Natural killer cell (primary cell): ENCODE measurements at regions not wholly inside any gene's neighbourhood (a gene's known extent, or its start where the extent isn't known, plus 50 kb on each side); places are given as distances from the start of the nearest gene placed in this dataset.

ENCODE experiments used
- ATAC-seq, 3 donors: fragments of 150-1000 bp in 2 of 3; fragments of 200-7000 bp in 1 of 3; cut with Tn5 transposase; 1 replicate in 1 of 3; 2 replicates in 2 of 3; pipeline ENCODE4 v1.10.0; 2021; ENCODE audit warnings: mild to moderate bottlenecking in 2 of 3, moderate library complexity in 2 of 3
- DNase-seq, 2 donors: peaks; one replicate each; pipeline versions ENCODE4 v3.0.0 to v3.0.0-alpha.2; 2013 to 2021; ENCODE audit warnings: mixed read lengths in 1 of 2
- H3K27ac ChIP-seq: one replicate; pipeline ENCODE4 v1.5.1; 2013; ENCODE audit warnings: mild to moderate bottlenecking, low read length
- H3K27me3 ChIP-seq: one replicate; pipeline ENCODE4 v1.6.1; 2013; ENCODE audit warnings: low read length; ENCODE audit not compliant: control insufficient read depth, insufficient read depth
- H3K36me3 ChIP-seq: one replicate; pipeline ENCODE4 v1.6.1; 2013; ENCODE audit warnings: low read length; ENCODE audit not compliant: control insufficient read depth, insufficient read depth
- H3K4me1 ChIP-seq: one replicate; pipeline ENCODE4 v1.6.1; 2013; ENCODE audit warnings: low read length; ENCODE audit not compliant: control insufficient read depth, insufficient read depth
- H3K4me3 ChIP-seq: one replicate; pipeline ENCODE4 v1.5.1; 2013; ENCODE audit warnings: low read length
- H3K9me3 ChIP-seq: one replicate; pipeline ENCODE4 v1.6.1; 2013; ENCODE audit warnings: low read length; ENCODE audit not compliant: control insufficient read depth, insufficient read depth
- H3K27ac Mint-ChIP-seq, 2 donors: one replicate each; pipeline ENCODE4 v1.8.0; 2022; ENCODE audit warnings: mild to moderate bottlenecking in 2 of 2, mixed read lengths in 2 of 2, moderate library complexity in 1 of 2
- H3K27me3 Mint-ChIP-seq, 2 donors: one replicate each; pipeline ENCODE4 v1.8.0; 2022; ENCODE audit warnings: low read depth in 2 of 2, mixed read lengths in 2 of 2
- H3K36me3 Mint-ChIP-seq: one replicate; pipeline ENCODE4 v1.8.0; 2022; ENCODE audit warnings: mixed read lengths
- H3K4me1 Mint-ChIP-seq, 2 donors: one replicate each; pipeline ENCODE4 v1.8.0; 2022; ENCODE audit warnings: mixed read lengths in 2 of 2
- H3K4me3 Mint-ChIP-seq: one replicate; pipeline ENCODE4 v1.8.0; 2022; ENCODE audit warnings: mild to moderate bottlenecking, moderate library complexity, mixed read lengths
- H3K9me3 Mint-ChIP-seq, 2 donors: one replicate each; pipeline ENCODE4 v1.8.0; 2022; ENCODE audit warnings: mixed read lengths in 2 of 2
- WGBS: methylation state at CpG from one replicate; pipeline ENCODE4 v1.1.7; 2013; ENCODE audit warnings: missing lambda C conversion rate; ENCODE audit not compliant: insufficient coverage; 5-methylcytosine and 5-hydroxymethylcytosine counted together
- intact Hi-C: fragments of 100-400 bp; cut with micrococcal nuclease; formaldehyde crosslinking; loops from one replicate; pipeline ENCODE4 v1.14.2; 2022
- TF ChIP-seq, protein P1 (sequence below): fragments of 200-600 bp; IDR thresholded peaks from one replicate; pipeline ENCODE4 v1.8.0; 2022; ENCODE audit warnings: antibody characterized with exemption

DNA sequence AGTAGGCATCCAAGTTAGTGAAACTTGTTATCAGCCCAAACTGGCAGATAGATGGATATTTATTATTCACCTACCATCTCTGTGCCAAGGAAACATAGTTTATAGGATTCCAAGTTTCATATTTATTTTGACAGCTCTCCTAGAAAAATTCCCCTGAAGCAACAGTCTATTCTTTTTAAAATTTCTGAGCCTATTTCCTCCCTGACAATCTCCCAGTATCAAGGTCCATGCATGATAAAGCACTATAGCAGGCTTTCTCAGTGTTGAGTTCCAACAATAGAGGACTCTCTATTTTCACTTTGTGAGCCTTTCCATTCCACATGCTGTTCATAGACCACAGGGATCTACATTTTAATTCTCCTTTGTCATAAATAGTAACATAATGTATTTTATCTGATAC, 312.6 kb downstream of the SLITRK6 start:
- ATAC-seq (no peak), DNase-seq (no peak)
- H3K4me3 Mint-ChIP-seq, result no peak overlapping the region
- Histone ChIP-seq H3K4me1 (no peaks in the 10 kb centered on the region), H3K4me3 (no peak overlapping the region), H3K36me3 (no peaks in the 10 kb centered on the region), H3K27ac (no peak overlapping the region), H3K27me3 (no peaks in the 10 kb centered on the region), H3K9me3 (peaks cover 8% of the 10 kb centered on the region)
- intact Hi-C loops, result no loop called here
- peaks cover 5 to 15% of the 10 kb centered on the region in 2 donors for H3K9me3 Mint-ChIP-seq
- TF ChIP-seq, protein P1, sequence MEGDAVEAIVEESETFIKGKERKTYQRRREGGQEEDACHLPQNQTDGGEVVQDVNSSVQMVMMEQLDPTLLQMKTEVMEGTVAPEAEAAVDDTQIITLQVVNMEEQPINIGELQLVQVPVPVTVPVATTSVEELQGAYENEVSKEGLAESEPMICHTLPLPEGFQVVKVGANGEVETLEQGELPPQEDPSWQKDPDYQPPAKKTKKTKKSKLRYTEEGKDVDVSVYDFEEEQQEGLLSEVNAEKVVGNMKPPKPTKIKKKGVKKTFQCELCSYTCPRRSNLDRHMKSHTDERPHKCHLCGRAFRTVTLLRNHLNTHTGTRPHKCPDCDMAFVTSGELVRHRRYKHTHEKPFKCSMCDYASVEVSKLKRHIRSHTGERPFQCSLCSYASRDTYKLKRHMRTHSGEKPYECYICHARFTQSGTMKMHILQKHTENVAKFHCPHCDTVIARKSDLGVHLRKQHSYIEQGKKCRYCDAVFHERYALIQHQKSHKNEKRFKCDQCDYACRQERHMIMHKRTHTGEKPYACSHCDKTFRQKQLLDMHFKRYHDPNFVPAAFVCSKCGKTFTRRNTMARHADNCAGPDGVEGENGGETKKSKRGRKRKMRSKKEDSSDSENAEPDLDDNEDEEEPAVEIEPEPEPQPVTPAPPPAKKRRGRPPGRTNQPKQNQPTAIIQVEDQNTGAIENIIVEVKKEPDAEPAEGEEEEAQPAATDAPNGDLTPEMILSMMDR, result no peak
- no peaks in the 10 kb centered on the region for H3K27me3 Mint-ChIP-seq
- H3K4me1 Mint-ChIP-seq, result no peaks in the 10 kb centered on the region
- no peak overlapping the region for H3K27ac Mint-ChIP-seq
- H3K36me3 Mint-ChIP-seq, result no peaks in the 10 kb centered on the region

DNA sequence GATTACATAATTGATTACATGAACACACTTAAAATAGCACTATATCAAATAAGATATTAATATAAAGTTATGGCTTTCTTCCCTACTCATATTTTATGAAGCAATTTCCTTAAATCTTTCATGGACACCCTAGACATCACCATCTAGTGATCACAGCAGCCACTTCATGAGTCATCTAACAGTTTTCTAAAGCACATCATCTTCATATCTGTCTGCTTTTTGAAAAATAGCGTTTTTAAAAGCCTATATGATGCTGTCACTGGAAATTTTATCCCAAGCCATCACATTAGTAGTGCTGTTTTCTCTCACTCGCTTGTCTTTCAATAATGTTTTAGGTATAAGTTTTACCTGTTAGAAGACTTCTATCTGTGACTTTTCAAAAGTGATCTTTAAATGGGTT, 326.1 kb downstream of the SLITRK6 start:
- intact Hi-C loops, result no loop called here
- Histone ChIP-seq H3K36me3 (no peaks in the 10 kb centered on the region), H3K4me1 (no peaks in the 10 kb centered on the region), H3K9me3 (no peaks in the 10 kb centered on the region), H3K4me3 (no peak overlapping the region), H3K27ac (no peak overlapping the region), H3K27me3 (no peaks in the 10 kb centered on the region)
- H3K36me3 Mint-ChIP-seq, result no peaks in the 10 kb centered on the region
- peaks cover 8 to 9% of the 10 kb centered on the region in 2 donors for H3K9me3 Mint-ChIP-seq
- H3K4me1 Mint-ChIP-seq, result no peaks in the 10 kb centered on the region
- TF ChIP-seq, protein P1, result no peak
- ATAC-seq, result no peak
- H3K27ac Mint-ChIP-seq, result no peak overlapping the region
- no peak overlapping the region for H3K4me3 Mint-ChIP-seq
- no peaks in the 10 kb centered on the region for H3K27me3 Mint-ChIP-seq
- 67% methylated on average over 1 of the region's 2 CpGs for WGBS
- no peak for DNase-seq

DNA sequence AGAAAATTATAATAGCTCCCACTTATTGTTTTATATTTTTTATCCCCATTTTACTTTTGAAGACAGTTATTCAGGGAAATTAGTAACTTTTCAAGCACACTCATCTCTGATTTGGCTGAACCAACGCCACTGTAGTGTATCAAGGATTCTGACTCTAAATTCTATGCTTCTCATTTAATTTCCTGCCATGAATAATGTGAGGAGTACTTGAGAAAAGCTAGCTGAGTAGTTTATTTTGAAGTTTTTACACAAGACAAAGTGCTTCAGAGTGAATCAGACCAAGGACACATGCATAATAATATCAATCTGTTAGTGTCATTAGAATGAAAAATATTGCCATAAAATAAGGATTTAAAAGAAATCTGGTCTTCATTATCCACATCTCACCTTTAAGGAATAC, 329.9 kb downstream of the SLITRK6 start:
- Histone ChIP-seq H3K9me3 (peaks cover 2% of the 10 kb centered on the region), H3K4me1 (no peaks in the 10 kb centered on the region), H3K27ac (no peak overlapping the region), H3K27me3 (no peaks in the 10 kb centered on the region), H3K36me3 (no peaks in the 10 kb centered on the region), H3K4me3 (no peak overlapping the region)
- H3K27ac Mint-ChIP-seq, result no peak overlapping the region
- intact Hi-C loops, result no loop called here
- no peak for ATAC-seq
- TF ChIP-seq, protein P1, result no peak
- H3K4me3 Mint-ChIP-seq, result no peak overlapping the region
- H3K36me3 Mint-ChIP-seq, result no peaks in the 10 kb centered on the region
- no peaks in the 10 kb centered on the region for H3K27me3 Mint-ChIP-seq
- H3K4me1 Mint-ChIP-seq, result no peaks in the 10 kb centered on the region
- no peak for DNase-seq
- no CpG with 5 or more reads among the region's 1 CpG for WGBS
- H3K9me3 Mint-ChIP-seq, result peaks cover 8 to 14% of the 10 kb centered on the region in 2 donors

DNA sequence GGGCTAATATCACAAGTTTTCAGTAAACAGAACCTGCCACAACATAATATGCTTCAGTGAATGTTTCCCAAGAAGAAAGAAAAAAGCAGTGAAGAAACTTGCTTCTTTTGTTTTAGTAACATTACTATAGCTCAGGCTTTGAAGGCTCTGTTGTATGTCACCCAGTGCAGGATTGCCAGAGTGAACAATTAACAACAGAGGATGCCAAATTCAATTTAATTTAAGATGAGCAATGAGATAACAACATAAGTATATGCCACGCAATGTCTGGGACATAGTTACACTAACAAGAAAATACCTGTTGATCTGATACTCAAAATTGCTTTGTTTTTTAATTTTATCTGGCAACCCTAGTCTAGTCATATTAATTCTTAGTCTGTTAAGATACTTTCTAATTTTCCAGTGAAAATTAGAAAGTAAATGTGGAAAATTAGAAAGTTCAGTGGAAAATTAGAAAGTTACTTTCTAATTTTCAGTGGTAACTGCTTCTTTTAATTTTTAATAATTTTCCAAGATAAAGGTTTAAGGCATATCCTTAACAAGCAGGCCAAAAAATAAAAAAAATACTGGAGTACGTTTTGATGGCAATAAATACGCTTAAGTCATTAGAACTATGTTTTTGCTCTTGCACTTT, 336.3 kb downstream of the SLITRK6 start:
- Histone ChIP-seq H3K4me1 (no peaks in the 10 kb centered on the region), H3K27me3 (no peaks in the 10 kb centered on the region), H3K9me3 (peaks cover 13% of the 10 kb centered on the region), H3K27ac (no peak overlapping the region), H3K36me3 (no peaks in the 10 kb centered on the region), H3K4me3 (no peak overlapping the region)
- Mint-ChIP-seq H3K36me3 (no peaks in the 10 kb centered on the region), H3K4me1 (no peaks in the 10 kb centered on the region), H3K4me3 (no peak overlapping the region), H3K9me3 (peaks cover 6 to 9% of the 10 kb centered on the region in 2 donors), H3K27me3 (no peaks in the 10 kb centered on the region), H3K27ac (no peak overlapping the region)
- WGBS, result 80% methylated on average over 1 of the region's 3 CpGs
- ATAC-seq (no peak), DNase-seq (no peak)
- intact Hi-C loops, result no loop called here
- TF ChIP-seq, protein P1, result no peak
